ENCODE measurements at regions not wholly inside any gene's neighbourhood (a gene's known extent, or its start where the extent isn't known, plus 50 kb on each side); places are given as distances from the start of the nearest gene placed in this dataset.

DNA sequence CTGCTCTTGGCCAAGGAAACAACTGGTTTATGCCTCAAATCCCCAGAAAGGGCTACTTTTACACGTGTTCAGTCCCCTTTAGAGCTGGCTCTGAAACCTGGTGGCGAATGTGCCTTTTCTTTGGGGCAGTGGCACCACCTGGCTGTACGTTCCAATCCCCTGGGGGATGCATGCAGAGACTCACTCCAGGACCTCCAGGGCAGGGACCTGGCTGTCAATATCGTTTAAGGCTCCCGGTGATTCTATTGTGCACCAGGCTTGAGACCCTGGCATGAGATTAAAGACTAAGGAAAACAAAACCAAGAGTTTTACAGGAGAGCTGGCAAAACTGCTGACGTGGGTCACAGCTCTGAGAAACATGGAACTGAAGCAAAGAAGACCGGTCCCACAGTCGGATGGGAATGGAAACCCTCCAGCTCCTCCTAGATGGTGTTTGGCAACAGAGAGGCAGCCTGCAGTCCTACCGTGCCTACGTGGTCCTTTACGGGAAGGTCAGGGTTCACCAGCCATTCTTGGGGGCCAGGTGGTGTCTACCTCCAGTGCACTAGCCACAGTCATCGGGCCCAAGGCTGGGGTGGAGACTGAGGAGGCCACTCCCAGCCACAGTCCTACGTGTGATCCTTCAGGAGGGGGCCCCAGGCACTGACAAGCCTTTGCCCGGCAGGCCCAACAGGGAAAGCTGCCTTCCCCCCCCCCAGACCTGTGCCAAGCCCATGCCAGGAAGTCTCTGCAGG lies 203.3 kb upstream of the CST7 start:
- TF ChIP-seq, protein P1, sequence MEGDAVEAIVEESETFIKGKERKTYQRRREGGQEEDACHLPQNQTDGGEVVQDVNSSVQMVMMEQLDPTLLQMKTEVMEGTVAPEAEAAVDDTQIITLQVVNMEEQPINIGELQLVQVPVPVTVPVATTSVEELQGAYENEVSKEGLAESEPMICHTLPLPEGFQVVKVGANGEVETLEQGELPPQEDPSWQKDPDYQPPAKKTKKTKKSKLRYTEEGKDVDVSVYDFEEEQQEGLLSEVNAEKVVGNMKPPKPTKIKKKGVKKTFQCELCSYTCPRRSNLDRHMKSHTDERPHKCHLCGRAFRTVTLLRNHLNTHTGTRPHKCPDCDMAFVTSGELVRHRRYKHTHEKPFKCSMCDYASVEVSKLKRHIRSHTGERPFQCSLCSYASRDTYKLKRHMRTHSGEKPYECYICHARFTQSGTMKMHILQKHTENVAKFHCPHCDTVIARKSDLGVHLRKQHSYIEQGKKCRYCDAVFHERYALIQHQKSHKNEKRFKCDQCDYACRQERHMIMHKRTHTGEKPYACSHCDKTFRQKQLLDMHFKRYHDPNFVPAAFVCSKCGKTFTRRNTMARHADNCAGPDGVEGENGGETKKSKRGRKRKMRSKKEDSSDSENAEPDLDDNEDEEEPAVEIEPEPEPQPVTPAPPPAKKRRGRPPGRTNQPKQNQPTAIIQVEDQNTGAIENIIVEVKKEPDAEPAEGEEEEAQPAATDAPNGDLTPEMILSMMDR (conservative IDR thresholded peaks at IDR 0.05; ENCODE audit: low read length) = no peak
- no peak for TF ChIP-seq EZH2phosphoT487 (IDR thresholded peaks at IDR 0.05; ENCODE audit: borderline replicate concordance)

All from Loucy (cell line).